HG03575 (cell line): ENCODE measurements at regions not wholly inside any gene's neighbourhood (a gene's known extent, or its start where the extent isn't known, plus 50 kb on each side); places are given as distances from the start of the nearest gene placed in this dataset.
"Not testable (repeated sequence)": the region's sequence is repeated elsewhere in the genome, so short reads cannot be mapped to it uniquely, and the experiment has no call there.

Experiments
- ATAC-seq: cut with Tn5 transposase; IDR thresholded peaks from one replicate; pipeline ENCODE4 v1.9.1; 2021; ENCODE audit not compliant: unreplicated experiment, insufficient number of reproducible peaks, low FRiP score; ENCODE audit errors: extremely low read depth

GRCh38 chr15:88965097-88965496, 51.9 kb upstream of the MFGE8 start:
- ATAC-seq: not testable (repeated sequence)

- no peak for ATAC-seq
Measured at GRCh38 chr15:88970232-88970631, 57.1 kb upstream of the MFGE8 start.

- ATAC-seq: no peak
Measured at GRCh38 chr15:88974392-88974791, 61.2 kb upstream of the MFGE8 start.

- ATAC-seq: no peak
Measured at GRCh38 chr15:88975891-88976290, 62.7 kb upstream of the MFGE8 start.

- no peak for ATAC-seq
Measured at GRCh38 chr15:88976656-88977055, 63.5 kb upstream of the MFGE8 start.

- no peak for ATAC-seq
Measured at GRCh38 chr15:88979674-88980073, 66.5 kb upstream of the MFGE8 start.

- no peak for ATAC-seq
Measured at GRCh38 chr15:88980498-88980897, 67.3 kb upstream of the MFGE8 start.

GRCh38 chr15:88981244-88982215, 68.4 kb upstream of the MFGE8 start:
- no peak for ATAC-seq

GRCh38 chr15:88982304-88982945, 69.2 kb upstream of the MFGE8 start:
- peak; percentile 97 for ATAC-seq

GRCh38 chr15:88982946-88983342, 69.8 kb upstream of the MFGE8 start:
- ATAC-seq: no peak

- ATAC-seq: no peak
Measured at GRCh38 chr15:88983861-88984429, 70.8 kb upstream of the MFGE8 start.

- ATAC-seq: no peak
Measured at GRCh38 chr15:88985547-88986393, 72.6 kb upstream of the MFGE8 start.

- no peak for ATAC-seq
Measured at GRCh38 chr15:88986949-88987590, 73.9 kb upstream of the MFGE8 start.

GRCh38 chr15:88987591-88987933, 74.4 kb upstream of the MFGE8 start:
- no peak for ATAC-seq

- no peak for ATAC-seq
Measured at GRCh38 chr15:88987934-88988671, 74.9 kb upstream of the MFGE8 start.

GRCh38 chr15:88989578-88989977, 76.4 kb upstream of the MFGE8 start:
- no peak for ATAC-seq

GRCh38 chr15:88990185-88990679, 77.1 kb upstream of the MFGE8 start:
- no peak for ATAC-seq

GRCh38 chr15:88992216-88992615, 79.0 kb upstream of the MFGE8 start:
- no peak for ATAC-seq
